ENCODE measurements at regions not wholly inside any gene's neighbourhood (a gene's known extent, or its start where the extent isn't known, plus 50 kb on each side); places are given as distances from the start of the nearest gene placed in this dataset.

GRCh38 chr18:78123144-78123909 lies 856.3 kb upstream of the SALL3 start:
- H3K4me2 ChIP-seq (ENCODE audit: insufficient read depth, low read length) = no peak overlapping the region
- no peak overlapping the region for H3K27ac ChIP-seq (ENCODE audit: low read length)
- no peaks in the 10 kb centered on the region for H3K9me3 ChIP-seq (ENCODE audit: insufficient read depth, low read length, severe bottlenecking)
- no peaks in the 10 kb centered on the region for H3K4me1 ChIP-seq (ENCODE audit: insufficient read depth, low read length)
- no peak overlapping the region for H3K4me3 ChIP-seq (ENCODE audit: low read depth in 1 of 2, low read length in 2 of 2)
- H3K9ac ChIP-seq (ENCODE audit: low read depth, low read length) = no peak overlapping the region
- H4K20me1 ChIP-seq (ENCODE audit: insufficient read depth, low read length) = no peaks in the 10 kb centered on the region
- H3K36me3 ChIP-seq (ENCODE audit: insufficient read depth, low read length) = no peaks in the 10 kb centered on the region
- no peaks in the 10 kb centered on the region for H3K79me2 ChIP-seq (ENCODE audit: insufficient read depth, low read length)
- H2AFZ ChIP-seq (ENCODE audit: low read depth, low read length) = no peak overlapping the region
- H3K27me3 ChIP-seq (ENCODE audit: insufficient read depth, low read length, poor library complexity) = no peaks in the 10 kb centered on the region
- DNase-seq (no peak), ATAC-seq (ENCODE audit: insufficient read depth, low read depth) (no peak)
- TF ChIP-seq, protein P1, sequence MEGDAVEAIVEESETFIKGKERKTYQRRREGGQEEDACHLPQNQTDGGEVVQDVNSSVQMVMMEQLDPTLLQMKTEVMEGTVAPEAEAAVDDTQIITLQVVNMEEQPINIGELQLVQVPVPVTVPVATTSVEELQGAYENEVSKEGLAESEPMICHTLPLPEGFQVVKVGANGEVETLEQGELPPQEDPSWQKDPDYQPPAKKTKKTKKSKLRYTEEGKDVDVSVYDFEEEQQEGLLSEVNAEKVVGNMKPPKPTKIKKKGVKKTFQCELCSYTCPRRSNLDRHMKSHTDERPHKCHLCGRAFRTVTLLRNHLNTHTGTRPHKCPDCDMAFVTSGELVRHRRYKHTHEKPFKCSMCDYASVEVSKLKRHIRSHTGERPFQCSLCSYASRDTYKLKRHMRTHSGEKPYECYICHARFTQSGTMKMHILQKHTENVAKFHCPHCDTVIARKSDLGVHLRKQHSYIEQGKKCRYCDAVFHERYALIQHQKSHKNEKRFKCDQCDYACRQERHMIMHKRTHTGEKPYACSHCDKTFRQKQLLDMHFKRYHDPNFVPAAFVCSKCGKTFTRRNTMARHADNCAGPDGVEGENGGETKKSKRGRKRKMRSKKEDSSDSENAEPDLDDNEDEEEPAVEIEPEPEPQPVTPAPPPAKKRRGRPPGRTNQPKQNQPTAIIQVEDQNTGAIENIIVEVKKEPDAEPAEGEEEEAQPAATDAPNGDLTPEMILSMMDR (IDR thresholded peaks at IDR 0.05; ENCODE audit: borderline replicate concordance, extremely low read depth, low read length, poor library complexity, severe bottlenecking) = no peak
- TF ChIP-seq EZH2 (IDR thresholded peaks at IDR 0.05; ENCODE audit: borderline replicate concordance, low read depth, low read length, severe bottlenecking) = no peak

DNA sequence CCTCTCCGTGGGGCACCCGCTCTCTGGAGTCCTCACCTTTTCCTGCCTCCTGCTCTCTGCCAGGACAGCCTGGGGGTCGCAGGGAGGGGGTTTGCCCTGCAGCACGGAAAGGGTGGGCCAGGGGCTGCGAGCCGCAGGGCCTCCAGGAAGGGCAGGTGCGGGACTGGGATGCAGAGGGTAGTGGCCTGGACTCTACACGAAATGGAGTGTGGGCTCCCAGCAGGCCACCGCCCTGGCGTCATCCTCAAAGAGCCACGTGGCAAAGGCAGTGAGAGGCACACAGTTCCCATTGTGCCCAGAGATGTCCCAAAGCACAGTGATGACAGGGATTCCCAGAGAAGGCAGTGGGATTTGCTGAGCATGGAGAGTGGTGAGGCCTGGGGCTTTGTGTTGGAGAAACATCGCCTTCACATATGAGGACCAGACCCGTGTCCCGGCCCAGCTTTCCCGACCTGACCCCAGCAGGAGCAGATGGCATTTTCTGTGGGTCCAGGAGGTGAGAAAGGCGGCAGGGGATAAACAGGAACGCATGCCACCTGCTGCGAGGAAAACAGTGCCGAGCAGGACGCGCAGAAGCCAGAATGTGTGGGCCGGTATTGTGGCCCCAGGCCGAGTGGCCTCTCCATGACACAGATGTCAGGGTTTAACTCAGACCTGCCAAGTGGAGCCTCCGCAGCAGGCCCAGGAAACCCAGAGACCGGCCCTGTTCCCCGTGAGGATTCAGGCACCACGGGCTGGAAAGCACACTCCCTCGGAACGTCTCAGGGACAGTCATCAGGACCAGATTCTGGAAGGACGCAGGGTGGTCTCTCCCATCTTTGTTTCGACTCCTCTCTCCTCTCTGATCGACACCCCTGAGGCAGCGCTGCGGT lies 855.5 kb upstream of the SALL3 start:
- no peak overlapping the region for H3K9ac ChIP-seq (ENCODE audit: low read depth, low read length)

GRCh38 chr18:78125206-78125896 lies 854.3 kb upstream of the SALL3 start:
- H3K9me3 ChIP-seq (ENCODE audit: insufficient read depth, low read length, severe bottlenecking) = no peaks in the 10 kb centered on the region
- no peaks in the 10 kb centered on the region for H4K20me1 ChIP-seq (ENCODE audit: insufficient read depth, low read length)
- H3K79me2 ChIP-seq (ENCODE audit: insufficient read depth, low read length) = no peaks in the 10 kb centered on the region
- no peaks in the 10 kb centered on the region for H3K36me3 ChIP-seq (ENCODE audit: insufficient read depth, low read length)
- no peaks in the 10 kb centered on the region for H3K27me3 ChIP-seq (ENCODE audit: insufficient read depth, low read length, poor library complexity)
- H2AFZ ChIP-seq (ENCODE audit: low read depth, low read length) = no peak overlapping the region
- DNase-seq (no peak), ATAC-seq (ENCODE audit: insufficient read depth, low read depth) (no peak)
- TF ChIP-seq, protein P1 (IDR thresholded peaks at IDR 0.05; ENCODE audit: borderline replicate concordance, extremely low read depth, low read length, poor library complexity, severe bottlenecking) = no peak
- TF ChIP-seq EZH2 (IDR thresholded peaks at IDR 0.05; ENCODE audit: borderline replicate concordance, low read depth, low read length, severe bottlenecking) = no peak
- H3K9ac ChIP-seq (ENCODE audit: low read depth, low read length) = no peak overlapping the region
- no peak overlapping the region for H3K4me3 ChIP-seq (ENCODE audit: low read depth in 1 of 2, low read length in 2 of 2)
- H3K27ac ChIP-seq (ENCODE audit: low read length) = no peak overlapping the region
- no peak overlapping the region for H3K4me2 ChIP-seq (ENCODE audit: insufficient read depth, low read length)
- peaks cover 17% of the 10 kb centered on the region for H3K4me1 ChIP-seq (ENCODE audit: insufficient read depth, low read length)

More for the DNA sequence above, 855.5 kb upstream of the SALL3 start:
- H2AFZ ChIP-seq (ENCODE audit: low read depth, low read length) = no peak overlapping the region
- H3K79me2 ChIP-seq (ENCODE audit: insufficient read depth, low read length) = no peaks in the 10 kb centered on the region
- peaks cover 5% of the 10 kb centered on the region for H3K4me1 ChIP-seq (ENCODE audit: insufficient read depth, low read length)
- no peaks in the 10 kb centered on the region for H3K27me3 ChIP-seq (ENCODE audit: insufficient read depth, low read length, poor library complexity)
- H3K27ac ChIP-seq (ENCODE audit: low read length) = no peak overlapping the region
- H3K36me3 ChIP-seq (ENCODE audit: insufficient read depth, low read length) = no peaks in the 10 kb centered on the region
- TF ChIP-seq, protein P1 (IDR thresholded peaks at IDR 0.05; ENCODE audit: borderline replicate concordance, extremely low read depth, low read length, poor library complexity, severe bottlenecking) = no peak
- no peak for TF ChIP-seq EZH2 (IDR thresholded peaks at IDR 0.05; ENCODE audit: borderline replicate concordance, low read depth, low read length, severe bottlenecking)
- H3K9me3 ChIP-seq (ENCODE audit: insufficient read depth, low read length, severe bottlenecking) = no peaks in the 10 kb centered on the region
- no peak for ATAC-seq (ENCODE audit: insufficient read depth, low read depth)
- no peak for DNase-seq
- H4K20me1 ChIP-seq (ENCODE audit: insufficient read depth, low read length) = no peaks in the 10 kb centered on the region
- H3K4me2 ChIP-seq (ENCODE audit: insufficient read depth, low read length) = no peak overlapping the region
- H3K4me3 ChIP-seq (ENCODE audit: low read depth in 1 of 2, low read length in 2 of 2) = no peak overlapping the region

All from DND-41 (cell line).